PC-9 (cell line): ENCODE measurements at regions not wholly inside any gene's neighbourhood (a gene's known extent, or its start where the extent isn't known, plus 50 kb on each side); places are given as distances from the start of the nearest gene placed in this dataset.

Experiments used
- CTCF ChIP-seq: fragments of 200-600 bp; sonication (generic); conservative IDR thresholded peaks from 2 replicates; pipeline ENCODE4 v1.6.1; 2017; ENCODE audit warnings: mixed run types, antibody characterized with exemption, mild to moderate bottlenecking, moderate library complexity
- EZH2 ChIP-seq: fragments of 200-600 bp; sonication (generic); IDR thresholded peaks from 2 replicates; pipeline ENCODE4 v1.8.0; 2017; ENCODE audit warnings: antibody characterized with exemption, low read depth

- TF ChIP-seq EZH2: no peak
- no peak for TF ChIP-seq CTCF
Measured at GRCh38 chr7:47027695-47028240, 554.1 kb downstream of the TNS3 start.
